ENCODE measurements at regions not wholly inside any gene's neighbourhood (a gene's known extent, or its start where the extent isn't known, plus 50 kb on each side); places are given as distances from the start of the nearest gene placed in this dataset.

- no peak for DNase-seq (ENCODE audit: low read depth)
These were observed 296.4 kb upstream of the FMN2 start for GRCh38 chr1:239795304-239795703.

DNA sequence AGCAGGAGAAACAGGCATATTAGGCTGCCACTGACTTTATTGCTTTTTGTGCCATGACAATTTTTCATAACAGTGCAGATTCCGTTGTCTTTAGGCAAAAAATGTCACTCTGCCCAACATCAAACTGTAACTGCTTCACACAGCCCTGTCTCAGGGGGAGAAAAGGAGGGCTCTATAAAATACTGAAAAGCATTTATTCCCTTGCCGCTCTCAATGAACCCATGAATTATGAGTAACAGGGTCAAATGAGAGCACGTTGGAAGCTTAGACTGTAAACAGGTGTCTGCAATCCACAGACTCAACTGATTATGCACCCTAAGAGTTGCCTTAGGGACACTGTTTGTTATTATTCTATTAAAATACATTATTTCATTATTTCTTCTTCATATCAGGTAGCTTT, 292.1 kb upstream of the FMN2 start:
- DNase-seq (ENCODE audit: low read depth), result no peak

DNA sequence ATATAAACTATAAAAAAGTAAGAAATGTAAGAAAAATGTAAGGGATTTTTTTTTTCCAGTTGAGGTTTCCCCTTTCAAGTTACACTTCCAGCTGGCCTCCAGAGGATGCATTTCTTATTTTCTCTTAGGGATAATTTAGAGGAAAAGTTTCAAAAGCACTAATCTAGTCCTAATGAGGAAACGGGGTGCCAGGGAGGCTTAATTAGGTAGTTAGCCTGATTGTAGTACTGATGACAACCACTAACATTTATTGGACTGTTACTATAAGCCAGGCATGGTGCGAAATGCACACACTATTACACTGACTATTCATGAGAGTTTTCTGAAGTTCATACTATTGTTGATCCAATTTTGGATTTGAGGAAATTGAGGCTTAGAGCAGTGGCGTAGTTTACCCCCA, 290.8 kb upstream of the FMN2 start:
- DNase-seq (ENCODE audit: low read depth), result no peak

- DNase-seq (ENCODE audit: low read depth), result no peak
These were observed 289.4 kb upstream of the FMN2 start for GRCh38 chr1:239802275-239802674.

- no peak for DNase-seq (ENCODE audit: low read depth)
These were observed 287.9 kb upstream of the FMN2 start for GRCh38 chr1:239803781-239804180.

- no peak for DNase-seq (ENCODE audit: low read depth)
These were observed 287.4 kb upstream of the FMN2 start for GRCh38 chr1:239804266-239804665.

GRCh38 chr1:239805042-239805441, 286.6 kb upstream of the FMN2 start:
- no peak for DNase-seq (ENCODE audit: low read depth)

DNA sequence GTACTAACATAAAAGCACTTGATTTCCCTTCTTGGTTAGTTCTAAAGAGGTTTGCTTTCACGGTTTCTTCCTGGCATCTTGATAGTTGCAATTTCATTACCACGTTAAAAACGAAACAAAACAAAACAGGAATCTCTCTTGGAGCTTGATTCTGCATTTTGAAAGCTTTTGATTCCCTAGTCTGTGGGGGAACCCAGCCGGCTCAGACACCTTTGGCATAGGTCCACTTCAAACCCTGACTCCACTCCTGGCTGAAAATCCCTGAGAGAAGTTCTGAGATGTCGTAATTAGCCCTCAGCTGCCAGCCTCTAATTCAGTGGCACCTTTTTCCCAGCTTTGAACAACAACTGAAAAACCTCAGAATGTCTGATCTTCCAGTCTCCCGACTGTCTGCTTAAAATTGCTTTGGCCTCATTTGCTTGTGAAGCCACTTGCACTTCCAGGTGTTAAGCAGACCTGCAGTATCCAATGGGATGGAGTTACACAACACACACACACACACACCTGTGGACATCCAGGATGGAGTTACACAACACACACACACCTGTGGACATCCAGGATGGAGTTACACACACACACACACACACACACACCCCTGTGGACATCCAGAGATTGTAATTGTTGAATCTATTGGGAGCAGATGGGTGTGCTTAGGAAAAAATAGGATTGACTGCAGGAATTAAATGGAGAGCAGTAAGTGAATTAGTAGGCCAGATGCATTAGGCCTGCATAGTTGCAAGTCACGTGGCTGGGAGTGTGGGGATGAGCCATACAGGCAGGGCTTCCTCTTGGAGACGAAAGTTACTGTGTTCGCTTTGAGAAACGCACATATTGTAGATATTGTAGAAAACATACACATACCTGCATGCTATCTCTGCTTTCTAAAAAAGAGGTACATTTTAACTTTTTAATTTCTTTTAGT, 285.6 kb upstream of the FMN2 start:
- no peak for DNase-seq (ENCODE audit: low read depth)

DNA sequence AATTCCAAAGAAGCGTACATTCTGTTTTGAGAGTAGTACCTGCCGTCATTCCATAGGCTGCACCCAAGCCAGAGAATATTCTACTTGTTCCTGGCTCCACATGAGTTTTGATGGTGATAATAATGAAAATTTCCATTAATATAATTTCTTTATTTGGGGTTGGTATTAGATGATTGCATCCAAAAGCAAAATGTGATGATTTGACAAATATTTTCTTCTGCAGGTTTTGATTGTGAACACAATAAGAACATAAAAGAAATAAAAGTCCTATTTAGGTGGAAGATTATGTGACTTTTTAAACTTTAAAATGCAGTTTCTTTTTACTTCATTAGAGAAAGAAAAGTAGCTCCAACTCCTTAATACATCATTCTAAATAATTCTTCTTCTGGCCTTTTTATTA, 284.8 kb upstream of the FMN2 start:
- no peak for DNase-seq (ENCODE audit: low read depth)

- DNase-seq (ENCODE audit: low read depth), result no peak
These were observed 284.3 kb upstream of the FMN2 start for GRCh38 chr1:239807361-239807760.

DNA sequence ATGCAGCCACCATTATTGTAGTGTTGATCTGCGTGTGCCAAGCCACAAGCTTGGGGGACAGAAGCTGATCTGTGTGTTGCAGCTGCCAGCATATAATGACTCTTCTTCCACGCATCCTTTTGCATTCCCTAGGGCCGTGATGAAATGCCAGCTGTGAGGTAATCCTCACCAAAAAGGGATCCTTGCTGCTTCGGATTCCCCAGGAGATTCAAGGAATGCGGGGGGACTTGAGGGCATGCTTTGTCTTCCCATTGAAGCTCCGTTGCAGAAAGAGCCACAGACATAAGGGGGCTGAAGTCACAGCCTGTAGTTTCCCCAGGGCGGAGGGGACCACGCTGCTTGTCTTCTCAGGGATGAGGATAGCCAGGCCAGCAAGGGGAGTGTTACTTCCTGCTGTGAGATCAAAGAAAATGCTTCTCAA, 281.6 kb upstream of the FMN2 start:
- no peak for DNase-seq (ENCODE audit: low read depth)

DNA sequence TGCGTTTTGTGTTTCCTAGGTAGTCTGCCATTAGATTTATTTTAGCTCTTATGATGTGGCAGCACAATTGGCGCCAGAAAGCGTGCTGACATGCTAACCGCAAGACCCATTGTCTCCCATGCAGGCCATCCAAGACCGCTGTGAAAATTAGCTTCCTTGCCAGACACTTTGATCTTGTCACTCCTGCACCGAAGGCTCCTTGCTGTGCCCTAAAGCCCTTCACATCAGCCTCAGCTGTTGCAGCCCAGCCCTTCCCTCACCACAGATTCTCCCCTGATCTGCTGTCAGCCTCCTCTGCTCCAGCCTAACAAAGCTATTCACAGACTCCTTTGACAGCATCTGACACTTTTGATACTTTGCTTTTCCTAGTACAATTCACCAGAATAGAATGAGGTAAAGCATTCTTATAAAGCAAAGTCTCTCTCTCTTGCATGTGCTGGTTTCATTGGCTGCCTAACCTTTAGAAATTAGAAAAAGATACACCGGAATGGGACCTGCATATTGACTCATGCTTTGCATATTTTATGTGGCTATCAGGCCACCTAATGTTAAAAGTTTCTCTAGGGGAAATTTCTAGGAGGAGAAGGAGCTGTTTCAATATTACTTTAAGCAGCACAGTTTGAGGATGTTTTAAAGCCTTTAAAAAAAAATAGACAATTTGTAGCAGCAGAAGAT, 280.3 kb upstream of the FMN2 start:
- DNase-seq (ENCODE audit: low read depth), result no peak

- no peak for DNase-seq (ENCODE audit: low read depth)
These were observed 279.1 kb upstream of the FMN2 start for GRCh38 chr1:239812580-239812979.

DNA sequence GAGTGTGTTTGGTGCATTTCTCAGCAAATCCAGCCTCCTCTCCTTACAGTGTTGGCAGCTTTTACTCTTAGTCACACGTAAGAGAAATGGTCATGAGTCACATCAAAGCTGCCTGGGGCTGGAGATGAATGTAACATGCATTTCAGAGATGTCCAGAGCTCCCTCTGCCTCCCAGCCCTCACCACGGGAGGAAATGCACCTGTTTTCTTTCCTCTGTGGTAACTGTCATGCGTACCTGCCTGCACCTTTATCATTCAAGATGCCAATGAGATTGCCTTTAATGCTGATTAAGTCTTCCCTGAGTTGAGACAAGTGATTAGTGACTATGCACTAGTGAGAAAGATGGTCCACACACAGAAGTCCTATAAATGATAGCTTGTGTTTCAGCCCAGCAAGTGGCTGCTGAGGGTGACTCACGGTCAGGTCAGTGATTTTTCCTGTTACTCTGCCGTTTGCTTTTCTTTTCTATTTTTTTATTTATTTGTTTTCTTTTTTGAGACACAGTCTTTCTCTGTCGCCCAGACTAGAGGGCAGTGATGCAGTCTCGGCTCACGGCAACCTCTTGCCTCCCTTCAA, 277.3 kb upstream of the FMN2 start:
- DNase-seq (ENCODE audit: low read depth), result no peak

DNA sequence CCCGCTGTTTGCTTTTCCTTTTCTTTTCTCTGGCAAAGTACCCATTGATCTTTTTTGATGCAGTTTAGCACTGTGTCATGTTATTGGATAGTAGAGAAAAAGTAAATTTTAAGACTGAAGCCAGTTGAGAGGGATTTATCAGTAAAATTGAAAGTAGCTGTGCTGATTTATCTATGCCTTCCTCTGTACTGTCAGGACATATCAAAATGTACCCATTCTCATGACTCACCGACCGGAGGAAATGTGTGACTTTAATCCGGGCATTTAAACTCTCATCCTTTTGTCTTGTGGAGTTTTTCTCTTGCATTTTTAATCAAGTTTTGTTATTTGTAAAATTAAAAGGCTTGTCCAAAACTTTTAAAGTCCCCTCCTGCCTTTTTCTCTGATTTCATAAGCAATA, 276.6 kb upstream of the FMN2 start:
- DNase-seq (ENCODE audit: low read depth), result no peak

DNA sequence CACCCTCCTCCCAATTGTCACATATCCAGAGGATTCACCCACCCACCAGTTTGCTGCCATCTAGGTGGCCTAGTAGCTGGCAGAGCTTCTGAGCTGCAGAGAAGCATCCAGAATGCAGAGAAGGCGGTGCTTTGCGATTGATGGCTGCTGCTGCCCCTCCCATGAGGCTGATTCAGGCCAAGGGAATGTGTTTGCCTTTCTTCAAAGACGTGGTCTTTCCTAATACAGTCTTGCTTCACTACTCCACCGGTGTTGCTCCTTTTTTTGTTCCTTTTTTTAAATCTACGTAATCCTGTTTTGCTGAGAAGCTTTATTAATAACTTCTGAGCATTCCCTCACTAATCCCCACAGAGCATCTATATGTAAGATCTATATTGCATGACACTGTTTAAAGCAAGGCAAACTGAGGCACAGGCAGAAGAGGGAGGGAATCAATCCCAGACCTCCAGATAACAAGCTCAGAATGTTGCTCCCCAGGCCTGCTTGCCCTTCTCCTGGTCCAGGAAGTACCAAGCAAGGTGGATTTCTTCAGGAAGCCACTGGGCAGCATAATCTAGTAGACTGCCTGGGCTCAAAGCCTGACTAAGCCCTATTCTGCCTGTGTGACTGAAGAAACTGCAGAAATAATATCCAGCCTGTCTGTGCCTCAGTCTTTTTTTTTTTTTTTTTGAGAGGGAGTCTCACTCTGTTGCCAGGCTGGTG, 275.5 kb upstream of the FMN2 start:
- no peak for DNase-seq (ENCODE audit: low read depth)

DNA sequence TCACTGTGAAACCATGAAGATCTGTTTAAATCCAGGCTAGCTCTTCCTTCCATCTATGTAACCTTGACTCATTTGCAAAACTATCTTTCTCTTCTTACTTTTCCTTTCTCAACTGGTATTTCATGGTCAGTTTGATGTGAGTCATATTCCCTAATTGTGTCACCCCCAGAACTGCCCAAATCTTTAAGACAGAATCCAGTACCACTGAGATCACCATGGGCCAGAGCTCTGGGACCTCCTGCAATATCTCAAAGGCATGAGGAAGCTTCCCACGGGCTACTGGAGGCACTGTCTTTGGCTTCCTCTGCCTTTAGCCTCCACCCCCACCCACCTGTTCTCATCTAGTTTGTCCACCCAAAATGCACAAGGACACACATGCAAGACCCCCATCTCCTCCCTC, 274.4 kb upstream of the FMN2 start:
- no peak for DNase-seq (ENCODE audit: low read depth)

DNA sequence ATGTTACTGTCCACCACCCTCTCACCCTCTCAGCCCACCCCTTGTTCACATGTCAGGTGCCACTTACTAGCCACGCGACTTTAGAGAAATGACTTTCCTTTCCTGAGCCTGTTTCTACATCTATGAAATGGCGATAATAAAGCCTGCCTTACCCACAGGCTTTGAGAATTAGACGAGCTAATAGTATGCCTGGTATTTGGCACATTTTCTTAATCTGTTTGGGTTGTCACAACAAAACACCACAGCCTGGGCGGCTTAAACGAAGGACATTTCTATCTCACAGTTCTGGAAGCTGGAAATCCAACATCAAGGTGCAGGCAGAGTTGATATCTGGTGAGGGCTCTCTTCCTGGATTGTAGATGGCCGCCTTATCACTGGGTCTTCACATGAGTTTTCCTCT, 273.9 kb upstream of the FMN2 start:
- no peak for DNase-seq (ENCODE audit: low read depth)

DNA sequence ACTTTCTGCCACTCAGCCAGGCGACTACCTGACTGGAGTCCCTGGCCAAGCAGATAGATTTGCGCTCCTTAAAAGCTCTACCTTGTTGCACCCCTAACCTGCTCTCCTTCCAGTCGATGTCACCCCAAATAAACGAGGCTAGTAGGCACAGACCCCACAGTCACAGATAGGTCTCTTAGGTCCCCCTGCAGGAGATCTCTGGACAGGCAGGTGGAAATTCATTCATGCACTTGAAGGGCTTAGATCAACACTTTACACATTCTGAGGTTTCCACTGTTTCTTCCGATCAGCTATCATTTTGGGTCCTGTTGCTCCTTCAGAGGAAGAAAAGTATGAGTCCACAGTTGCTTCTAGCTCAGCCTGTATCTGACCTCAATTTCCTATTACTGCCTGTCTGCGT, 272.6 kb upstream of the FMN2 start:
- no peak for DNase-seq (ENCODE audit: low read depth)

- no peak for DNase-seq (ENCODE audit: low read depth)
These were observed 271.9 kb upstream of the FMN2 start for GRCh38 chr1:239819756-239820250.

DNA sequence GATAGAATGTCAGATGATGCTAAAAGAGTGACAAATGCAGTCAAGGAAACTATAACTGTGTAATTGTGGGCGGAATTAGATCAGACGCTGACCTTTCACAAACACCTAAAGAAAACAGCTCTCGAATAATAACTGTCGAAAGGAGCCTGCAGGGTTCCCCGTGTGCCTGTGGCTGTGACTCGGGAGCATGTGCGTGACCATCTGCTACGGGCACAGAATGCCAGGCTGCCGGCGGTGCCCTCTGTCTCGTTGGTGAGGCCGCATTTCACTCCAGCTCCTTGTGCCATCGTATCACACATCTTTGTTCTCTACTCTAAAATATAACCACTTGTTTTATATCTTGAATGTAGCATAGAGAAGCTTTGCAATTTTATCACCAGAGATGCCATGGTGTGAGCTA, 267.8 kb upstream of the FMN2 start:
- DNase-seq (ENCODE audit: low read depth), result no peak

- no peak for DNase-seq (ENCODE audit: low read depth)
These were observed 265.5 kb upstream of the FMN2 start for GRCh38 chr1:239826211-239826610.
